K562 (cell line): ENCODE measurements at regions not wholly inside any gene's neighbourhood (a gene's known extent, or its start where the extent isn't known, plus 50 kb on each side); places are given as distances from the start of the nearest gene placed in this dataset.

Source experiments
- ATAC-seq: fragments of 200-7000 bp; cut with Tn5 transposase; 3 replicates; pipeline ENCODE4 v1.9.1; 2020; ENCODE audit warnings: moderate library complexity
- BruUV-seq: library from RNA; stranded (reverse); fragments of 400-500 nt; replicated peaks from 2 replicates; lab custom pipeline; 2021; lab: Mats Ljungman, UMichigan
- CTCF ChIA-PET: fragments of 300-600 bp; formaldehyde crosslinking; extraction: SDS; loops from one replicate; lab custom pipeline; 2021; ENCODE audit warnings: low intra/inter-chr PET ratio; lab: Yijun Ruan, JAX
- POLR2A ChIA-PET: fragments of 300-600, 350-650 bp; sonication (Branson Sonifier 250); formaldehyde crosslinking; extraction: SDS; loops from one replicate; lab custom pipeline; 2021; ENCODE audit warnings: antibody characterized with exemption, inconsistent platforms; lab: Yijun Ruan, JAX
- DNase-seq, 4 experiments: peaks; one replicate each; pipeline versions ENCODE4 v3.0.0 to v3.0.0-alpha.2; 2011 to 2018; ENCODE audit warnings: low spot score in 3 of 4, mixed read lengths in 3 of 4; ENCODE audit errors: extremely low read depth in 1 of 4
- FAIRE-seq: peaks from 2 replicates; lab custom pipeline; 2011; peaks lifted over from hg19 to GRCh38; lab: Jason Lieb, UNC
- H2AFZ ChIP-seq: 2 replicates; pipeline ENCODE4 v1.6.0; 2011; ENCODE audit warnings: low read depth, low read length, control low read depth, inconsistent platforms
- H3K27ac ChIP-seq: fragments of 200-600 bp; 3 replicates; pipeline ENCODE4 v1.8.0; 2011; ENCODE audit warnings: low read depth, mild to moderate bottlenecking, control low read depth, inconsistent platforms, low read length, moderate library complexity, mixed read lengths; ENCODE audit errors: extremely low read depth
- H3K27me3 ChIP-seq, 2 experiments: fragments of 300-600 bp in 1 of 2; 2 replicates in 1 of 2; 3 replicates in 1 of 2; pipeline versions ENCODE4 v1.6.0 to v1.8.0; 2011; ENCODE audit warnings: inconsistent platforms in 2 of 2, low read length in 2 of 2, mild to moderate bottlenecking in 1 of 2, mixed read lengths in 1 of 2, moderate library complexity in 1 of 2; ENCODE audit not compliant: control insufficient read depth in 2 of 2, insufficient read depth in 2 of 2
- H3K36me3 ChIP-seq: fragments of 300-600 bp; 3 replicates; pipeline ENCODE4 v1.8.0; 2011; ENCODE audit warnings: mild to moderate bottlenecking, low read length, inconsistent platforms; ENCODE audit not compliant: control insufficient read depth, insufficient read depth
- H3K4me1 ChIP-seq, 2 experiments: fragments of 200-600 bp in 1 of 2; replicated peaks in 1 of 2; 2 replicates in 1 of 2; 3 replicates in 1 of 2; pipeline versions ENCODE4 v1.5.1 to v1.8.0; 2011; ENCODE audit warnings: inconsistent platforms in 2 of 2, low read length in 2 of 2, mild to moderate bottlenecking in 1 of 2, mixed read lengths in 1 of 2, moderate library complexity in 1 of 2; ENCODE audit not compliant: control insufficient read depth in 2 of 2, insufficient read depth in 2 of 2
- H3K4me2 ChIP-seq: 2 replicates; pipeline ENCODE4 v1.6.1; 2011; ENCODE audit warnings: low read length, control low read depth, inconsistent platforms, mixed read lengths; ENCODE audit not compliant: insufficient read depth
- H3K4me3 ChIP-seq: fragments of 200-600 bp; sonication (generic), shearing (Covaris generic); 2 replicates; pipeline ENCODE4 v1.5.1; 2016; ENCODE audit warnings: control low read depth, inconsistent platforms
- H3K79me2 ChIP-seq: fragments of 200-600 bp; 3 replicates; pipeline ENCODE4 v1.8.0; 2011; ENCODE audit warnings: low read length, inconsistent platforms; ENCODE audit not compliant: control insufficient read depth, insufficient read depth
- H3K9ac ChIP-seq, 2 experiments: 2 replicates each; pipeline versions ENCODE4 v1.6.0 to v1.6.1; 2011; ENCODE audit warnings: low read depth in 2 of 2, low read length in 2 of 2, control low read depth in 1 of 2, inconsistent platforms in 1 of 2, mild to moderate bottlenecking in 1 of 2, mixed read lengths in 1 of 2; ENCODE audit not compliant: insufficient read depth in 1 of 2
- H3K9me1 ChIP-seq: one replicate; pipeline ENCODE4 v1.6.0; 2011; ENCODE audit warnings: inconsistent platforms, mild to moderate bottlenecking, low read length, moderate library complexity; ENCODE audit not compliant: control insufficient read depth, insufficient read depth
- H3K9me3 ChIP-seq: replicated peaks from 2 replicates; pipeline ENCODE4 v1.5.1; 2011; ENCODE audit warnings: low read depth, low read length, inconsistent platforms; ENCODE audit not compliant: control insufficient read depth, insufficient read depth
- H4K20me1 ChIP-seq: replicated peaks from 2 replicates; pipeline ENCODE4 v1.6.1; 2011; ENCODE audit warnings: low read length, inconsistent platforms, mixed read lengths; ENCODE audit not compliant: control insufficient read depth, insufficient read depth
- ARNT ChIP-seq, 2 experiments: fragments of 450-650 bp; IDR thresholded peaks; 2 replicates each; pipeline ENCODE4 v1.6.1; 2016; ENCODE audit warnings: mild to moderate bottlenecking in 1 of 2
- HNRNPK ChIP-seq: fragments of 200-400 bp; formaldehyde crosslinking; IDR thresholded peaks from one replicate; pipeline ENCODE4 v1.6.1; 2018; ENCODE audit warnings: mild to moderate bottlenecking, low read depth, low read length; ENCODE audit not compliant: poor library complexity, severe bottlenecking
- NCOA1 ChIP-seq: fragments of 450-650 bp; IDR thresholded peaks from 2 replicates; pipeline ENCODE4 v1.6.1; 2016; ENCODE audit warnings: low read depth
- NONO ChIP-seq, 2 experiments: fragments of 200-400 bp in 1 of 2; fragments of 450-650 bp in 1 of 2; formaldehyde crosslinking in 1 of 2; IDR thresholded peaks; 2 replicates each; pipeline ENCODE4 v1.6.1; 2017; ENCODE audit warnings: low read depth in 2 of 2, mild to moderate bottlenecking in 2 of 2, moderate library complexity in 2 of 2, low read length in 1 of 2
- NR2F6 ChIP-seq: fragments of 450-650 bp; formaldehyde crosslinking; IDR thresholded peaks from 2 replicates; pipeline ENCODE4 v1.4.0; 2020; ENCODE audit warnings: mild to moderate bottlenecking
- NR3C1 ChIP-seq: sonication (generic); formaldehyde crosslinking; IDR thresholded peaks from 2 replicates; pipeline ENCODE4 v1.8.1; 2022; ENCODE audit warnings: missing genetic modification reagents
- SFPQ ChIP-seq: fragments of 200-400 bp; formaldehyde crosslinking; IDR thresholded peaks from 2 replicates; pipeline ENCODE4 v1.6.1; 2017; ENCODE audit warnings: mild to moderate bottlenecking, low read depth, low read length, moderate library complexity
- SNIP1 ChIP-seq: fragments of 450-650 bp; IDR thresholded peaks from 2 replicates; pipeline ENCODE4 v1.7.1; 2017; ENCODE audit warnings: low read depth, mild to moderate bottlenecking
- TAF15 ChIP-seq: fragments of 200-400 bp; formaldehyde crosslinking; IDR thresholded peaks from 2 replicates; pipeline ENCODE4 v1.6.1; 2017; ENCODE audit warnings: mild to moderate bottlenecking, low read depth, low read length, moderate library complexity
- TCF7 ChIP-seq: sonication (generic); IDR thresholded peaks from 2 replicates; pipeline ENCODE4 v1.6.1; 2016; ENCODE audit warnings: antibody characterized with exemption, borderline replicate concordance
- TFAM ChIP-seq: fragments of 250-450 bp; sonication (Bioruptor Pico); conservative IDR thresholded peaks from 2 replicates; pipeline ENCODE4 v1.5.0; 2021; ENCODE audit warnings: mild to moderate bottlenecking, moderate library complexity
- YY1 ChIP-seq, 3 experiments: IDR thresholded peaks; 2 replicates each; pipeline ENCODE4 v1.6.1; 2011; ENCODE audit warnings: low read length in 2 of 3, mild to moderate bottlenecking in 2 of 3, moderate library complexity in 2 of 3, borderline replicate concordance in 1 of 3, control low read depth in 1 of 3, low read depth in 1 of 3; ENCODE audit not compliant: insufficient read depth in 3 of 3, insufficient replicate concordance in 2 of 3, control insufficient read depth in 1 of 3, insufficient read length in 1 of 3; ENCODE audit errors: extremely low read depth in 1 of 3
- in situ Hi-C: fragments of 300-500 bp; cut with MboI; formaldehyde crosslinking; loops from 4 replicates; pipeline ENCODE4 v1.15.0; 2018; ENCODE audit warnings: inconsistent platforms, mixed read lengths
- intact Hi-C: fragments of 100-400 bp; cut with micrococcal nuclease; formaldehyde crosslinking; loops from 2 replicates; pipeline ENCODE4 v1.14.2; 2022
- TF ChIP-seq, protein P1 (sequence below): sonication (generic); formaldehyde crosslinking; IDR thresholded peaks from 2 replicates; pipeline ENCODE4 v1.5.0; 2020; ENCODE audit warnings: missing genetic modification reagents
- TF ChIP-seq, protein P2 (sequence below): fragments of 450-650 bp; IDR thresholded peaks from 2 replicates; pipeline ENCODE4 v1.6.1; 2016; ENCODE audit warnings: missing biosample characterization, missing genetic modification characterization
- TF ChIP-seq, protein P3 (sequence below): fragments of 250-450 bp; sonication (Bioruptor Pico); IDR thresholded peaks from 2 replicates; pipeline ENCODE4 v1.4.0; 2020; ENCODE audit warnings: mild to moderate bottlenecking, moderate library complexity, borderline replicate concordance

DNA sequence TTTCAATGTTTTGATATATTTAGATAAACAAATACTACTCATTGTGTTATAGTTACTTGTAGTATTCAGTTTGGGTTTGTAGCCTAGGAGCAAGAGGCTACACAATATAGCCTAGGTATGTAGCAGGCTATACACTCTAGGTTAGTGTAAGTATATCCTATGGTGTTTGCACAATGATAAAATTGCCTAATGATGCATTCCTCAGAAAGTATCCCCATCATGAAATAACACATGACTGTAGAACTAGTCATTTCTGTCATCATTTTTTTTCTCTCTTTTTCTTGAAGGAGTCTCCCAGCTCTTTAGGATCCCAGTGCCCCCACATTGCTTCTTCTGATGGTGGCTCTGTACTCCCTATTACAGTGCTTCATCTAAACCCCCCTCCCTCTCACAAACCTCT is 157.7 kb upstream of the CADPS start:
- FAIRE-seq (no peak), ATAC-seq (no peak), DNase-seq (no peak)
- H3K36me3 ChIP-seq = no peaks in the 10 kb centered on the region
- no peak overlapping the region for H3K27ac ChIP-seq
- H3K4me3 ChIP-seq = no peak overlapping the region
- H3K27me3 ChIP-seq = no peaks in the 10 kb centered on the region
- in situ Hi-C loops (no loop called here), intact Hi-C loops (no loop called here)
- CTCF ChIA-PET = no interaction called here
- POLR2A ChIA-PET = no interaction called here
- no peaks in the 10 kb centered on the region for H3K79me2 ChIP-seq
- H3K9me1 ChIP-seq = no peaks in the 10 kb centered on the region
- no peaks in the 10 kb centered on the region for H3K9me3 ChIP-seq
- H3K4me1 ChIP-seq = no peaks in the 10 kb centered on the region
- H2AFZ ChIP-seq = no peak overlapping the region
- BruUV-seq = no TSS peak
- no peak overlapping the region for H3K4me2 ChIP-seq
- no peak overlapping the region for H3K9ac ChIP-seq
- no peaks in the 10 kb centered on the region for H4K20me1 ChIP-seq
- TF ChIP-seq, protein P1, sequence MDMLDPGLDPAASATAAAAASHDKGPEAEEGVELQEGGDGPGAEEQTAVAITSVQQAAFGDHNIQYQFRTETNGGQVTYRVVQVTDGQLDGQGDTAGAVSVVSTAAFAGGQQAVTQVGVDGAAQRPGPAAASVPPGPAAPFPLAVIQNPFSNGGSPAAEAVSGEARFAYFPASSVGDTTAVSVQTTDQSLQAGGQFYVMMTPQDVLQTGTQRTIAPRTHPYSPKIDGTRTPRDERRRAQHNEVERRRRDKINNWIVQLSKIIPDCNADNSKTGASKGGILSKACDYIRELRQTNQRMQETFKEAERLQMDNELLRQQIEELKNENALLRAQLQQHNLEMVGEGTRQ (CRISPR knock-in tag) = no peak
- TF ChIP-seq NR2F6 (CRISPR knock-in tag) = no peak
- no peak for TF ChIP-seq TAF15
- no peak for TF ChIP-seq ARNT (IDR thresholded peaks at IDR 0.05)
- TF ChIP-seq TFAM (CRISPR knock-in tag) = no peak
- TF ChIP-seq NONO (IDR thresholded peaks at IDR 0.05; ENCODE audit: low read depth in 2 of 2, low read length in 1 of 2) = no peak
- TF ChIP-seq, protein P2, sequence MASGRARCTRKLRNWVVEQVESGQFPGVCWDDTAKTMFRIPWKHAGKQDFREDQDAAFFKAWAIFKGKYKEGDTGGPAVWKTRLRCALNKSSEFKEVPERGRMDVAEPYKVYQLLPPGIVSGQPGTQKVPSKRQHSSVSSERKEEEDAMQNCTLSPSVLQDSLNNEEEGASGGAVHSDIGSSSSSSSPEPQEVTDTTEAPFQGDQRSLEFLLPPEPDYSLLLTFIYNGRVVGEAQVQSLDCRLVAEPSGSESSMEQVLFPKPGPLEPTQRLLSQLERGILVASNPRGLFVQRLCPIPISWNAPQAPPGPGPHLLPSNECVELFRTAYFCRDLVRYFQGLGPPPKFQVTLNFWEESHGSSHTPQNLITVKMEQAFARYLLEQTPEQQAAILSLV (tag) = no peak
- no peak for TF ChIP-seq NR3C1
- TF ChIP-seq SFPQ = no peak
- no peak for TF ChIP-seq YY1 (IDR thresholded peaks at IDR 0.05; ENCODE audit: borderline replicate concordance in 1 of 3, control insufficient read depth in 1 of 3, extremely low read depth in 1 of 3, insufficient read depth in 3 of 3, insufficient read length in 1 of 3, insufficient replicate concordance in 2 of 3, low read depth in 1 of 3, low read length in 2 of 3)
- TF ChIP-seq, protein P3, sequence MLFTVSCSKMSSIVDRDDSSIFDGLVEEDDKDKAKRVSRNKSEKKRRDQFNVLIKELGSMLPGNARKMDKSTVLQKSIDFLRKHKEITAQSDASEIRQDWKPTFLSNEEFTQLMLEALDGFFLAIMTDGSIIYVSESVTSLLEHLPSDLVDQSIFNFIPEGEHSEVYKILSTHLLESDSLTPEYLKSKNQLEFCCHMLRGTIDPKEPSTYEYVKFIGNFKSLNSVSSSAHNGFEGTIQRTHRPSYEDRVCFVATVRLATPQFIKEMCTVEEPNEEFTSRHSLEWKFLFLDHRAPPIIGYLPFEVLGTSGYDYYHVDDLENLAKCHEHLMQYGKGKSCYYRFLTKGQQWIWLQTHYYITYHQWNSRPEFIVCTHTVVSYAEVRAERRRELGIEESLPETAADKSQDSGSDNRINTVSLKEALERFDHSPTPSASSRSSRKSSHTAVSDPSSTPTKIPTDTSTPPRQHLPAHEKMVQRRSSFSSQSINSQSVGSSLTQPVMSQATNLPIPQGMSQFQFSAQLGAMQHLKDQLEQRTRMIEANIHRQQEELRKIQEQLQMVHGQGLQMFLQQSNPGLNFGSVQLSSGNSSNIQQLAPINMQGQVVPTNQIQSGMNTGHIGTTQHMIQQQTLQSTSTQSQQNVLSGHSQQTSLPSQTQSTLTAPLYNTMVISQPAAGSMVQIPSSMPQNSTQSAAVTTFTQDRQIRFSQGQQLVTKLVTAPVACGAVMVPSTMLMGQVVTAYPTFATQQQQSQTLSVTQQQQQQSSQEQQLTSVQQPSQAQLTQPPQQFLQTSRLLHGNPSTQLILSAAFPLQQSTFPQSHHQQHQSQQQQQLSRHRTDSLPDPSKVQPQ (CRISPR knock-in tag) = no peak
- TF ChIP-seq HNRNPK = no peak
- no peak for TF ChIP-seq TCF7
- TF ChIP-seq SNIP1 = no peak
- no peak for TF ChIP-seq NCOA1
